ENCODE measurements at regions not wholly inside any gene's neighbourhood (a gene's known extent, or its start where the extent isn't known, plus 50 kb on each side); places are given as distances from the start of the nearest gene placed in this dataset.

DNA sequence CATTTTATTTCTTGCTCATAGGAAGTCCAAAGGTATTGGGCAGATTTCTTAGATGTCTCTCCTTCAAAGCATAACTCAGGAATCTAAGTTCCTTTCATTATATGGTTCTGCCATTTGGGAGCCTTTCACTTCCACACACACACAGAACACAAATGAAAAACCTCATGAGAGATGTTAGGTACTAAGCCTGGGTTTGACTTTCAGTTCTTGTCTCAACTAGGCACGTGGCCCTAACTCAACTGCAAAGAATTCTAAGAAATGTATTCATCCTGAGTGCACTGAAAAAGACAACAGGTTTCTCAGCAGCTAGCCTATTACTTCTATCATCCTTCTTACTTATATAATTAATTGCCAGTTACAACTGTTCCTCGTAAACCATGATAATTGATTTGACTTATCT lies 190.0 kb upstream of the SAMSN1 start:
- TF ChIP-seq, protein P1, sequence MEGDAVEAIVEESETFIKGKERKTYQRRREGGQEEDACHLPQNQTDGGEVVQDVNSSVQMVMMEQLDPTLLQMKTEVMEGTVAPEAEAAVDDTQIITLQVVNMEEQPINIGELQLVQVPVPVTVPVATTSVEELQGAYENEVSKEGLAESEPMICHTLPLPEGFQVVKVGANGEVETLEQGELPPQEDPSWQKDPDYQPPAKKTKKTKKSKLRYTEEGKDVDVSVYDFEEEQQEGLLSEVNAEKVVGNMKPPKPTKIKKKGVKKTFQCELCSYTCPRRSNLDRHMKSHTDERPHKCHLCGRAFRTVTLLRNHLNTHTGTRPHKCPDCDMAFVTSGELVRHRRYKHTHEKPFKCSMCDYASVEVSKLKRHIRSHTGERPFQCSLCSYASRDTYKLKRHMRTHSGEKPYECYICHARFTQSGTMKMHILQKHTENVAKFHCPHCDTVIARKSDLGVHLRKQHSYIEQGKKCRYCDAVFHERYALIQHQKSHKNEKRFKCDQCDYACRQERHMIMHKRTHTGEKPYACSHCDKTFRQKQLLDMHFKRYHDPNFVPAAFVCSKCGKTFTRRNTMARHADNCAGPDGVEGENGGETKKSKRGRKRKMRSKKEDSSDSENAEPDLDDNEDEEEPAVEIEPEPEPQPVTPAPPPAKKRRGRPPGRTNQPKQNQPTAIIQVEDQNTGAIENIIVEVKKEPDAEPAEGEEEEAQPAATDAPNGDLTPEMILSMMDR (IDR thresholded peaks at IDR 0.05; ENCODE audit: low read depth, low read length) = no peak
- TF ChIP-seq MYC (IDR thresholded peaks at IDR 0.05; ENCODE audit: low read depth, low read length) (no peak), POLR2A (IDR thresholded peaks at IDR 0.05; ENCODE audit: extremely low read depth, insufficient read length) (no peak)
- TF ChIP-seq, protein P2, sequence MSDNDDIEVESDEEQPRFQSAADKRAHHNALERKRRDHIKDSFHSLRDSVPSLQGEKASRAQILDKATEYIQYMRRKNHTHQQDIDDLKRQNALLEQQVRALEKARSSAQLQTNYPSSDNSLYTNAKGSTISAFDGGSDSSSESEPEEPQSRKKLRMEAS (IDR thresholded peaks at IDR 0.05; ENCODE audit: low read depth, low read length) = no peak
- DNase-seq (ENCODE audit: low read depth) = no peak
- H3K4me3 ChIP-seq (ENCODE audit: low read depth, low read length) = no peak overlapping the region

DNA sequence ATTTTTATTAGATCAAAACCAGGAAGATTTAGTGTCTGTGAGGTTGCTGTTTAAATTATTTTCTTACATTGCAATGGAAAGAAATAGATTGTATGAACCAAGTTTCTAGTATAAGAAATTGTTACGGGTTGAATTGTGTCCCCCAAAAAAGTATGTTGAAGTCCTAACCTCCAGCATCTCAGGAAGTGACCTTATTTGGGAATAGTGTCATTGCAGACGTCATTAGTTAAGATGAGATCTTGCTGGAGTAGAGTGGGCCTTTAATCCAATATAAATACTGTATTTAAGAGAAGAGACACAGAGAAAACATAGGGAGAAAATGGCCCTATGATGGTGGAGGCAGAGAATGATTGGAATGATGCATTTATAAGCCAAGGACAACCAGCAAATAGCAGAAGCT lies 188.7 kb upstream of the SAMSN1 start:
- no peak for DNase-seq (ENCODE audit: low read depth)
- H3K4me3 ChIP-seq (ENCODE audit: low read depth, low read length) = no peak overlapping the region
- TF ChIP-seq MYC (IDR thresholded peaks at IDR 0.05; ENCODE audit: low read depth, low read length) = no peak
- no peak for TF ChIP-seq POLR2A (IDR thresholded peaks at IDR 0.05; ENCODE audit: extremely low read depth, insufficient read length)

DNA sequence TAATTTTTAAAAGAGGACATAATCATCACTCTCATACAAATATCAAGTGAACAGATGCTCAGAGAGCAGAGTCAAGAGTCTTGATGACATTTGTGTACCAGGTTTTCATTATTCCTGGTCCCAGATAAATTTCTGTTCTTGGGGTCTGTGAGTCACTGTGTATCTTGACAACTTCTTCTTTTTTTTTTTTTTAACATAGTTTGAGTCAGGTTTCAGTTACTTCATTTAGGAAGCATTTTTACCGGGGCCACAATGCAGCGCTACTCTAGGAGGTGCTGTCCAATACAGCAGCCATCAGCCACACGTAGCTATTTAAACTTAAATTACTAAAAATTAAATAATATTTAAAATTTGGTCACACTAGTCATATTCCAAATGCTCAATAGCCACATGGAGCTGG lies 188.1 kb upstream of the SAMSN1 start:
- no peak overlapping the region for H3K4me3 ChIP-seq (ENCODE audit: low read depth, low read length)
- peak; percentile 43 for DNase-seq (ENCODE audit: low read depth)
- no peak for TF ChIP-seq MYC (IDR thresholded peaks at IDR 0.05; ENCODE audit: low read depth, low read length)
- no peak for TF ChIP-seq POLR2A (IDR thresholded peaks at IDR 0.05; ENCODE audit: extremely low read depth, insufficient read length)
- TF ChIP-seq, protein P1 (IDR thresholded peaks at IDR 0.05; ENCODE audit: low read depth, low read length) = no peak
- TF ChIP-seq, protein P2 (IDR thresholded peaks at IDR 0.05; ENCODE audit: low read depth, low read length) = no peak

DNA sequence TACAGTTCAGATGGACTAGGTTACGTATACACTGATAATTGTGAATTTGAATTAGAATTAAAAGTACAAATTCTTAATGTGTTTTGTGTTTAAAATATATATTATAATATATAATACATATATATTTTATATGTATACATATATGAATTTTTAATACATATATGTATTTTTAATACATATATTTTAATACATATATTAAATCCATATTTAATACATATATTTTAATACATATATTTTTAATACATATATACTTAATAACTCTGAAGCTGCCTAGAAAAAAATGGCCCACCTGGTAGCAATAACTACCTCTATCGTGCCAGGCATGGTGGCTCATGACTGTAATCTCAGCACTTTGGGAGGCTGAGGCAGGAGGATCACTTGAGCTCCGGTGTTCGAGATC lies 179.1 kb upstream of the SAMSN1 start:
- H3K4me3 ChIP-seq (ENCODE audit: low read depth, low read length) = no peak overlapping the region
- no peak for DNase-seq (ENCODE audit: low read depth)
- no peak for TF ChIP-seq MYC (IDR thresholded peaks at IDR 0.05; ENCODE audit: low read depth, low read length)
- TF ChIP-seq, protein P1 (IDR thresholded peaks at IDR 0.05; ENCODE audit: low read depth, low read length) = no peak
- TF ChIP-seq POLR2A (IDR thresholded peaks at IDR 0.05; ENCODE audit: extremely low read depth, insufficient read length) = no peak
- TF ChIP-seq, protein P2 (IDR thresholded peaks at IDR 0.05; ENCODE audit: low read depth, low read length) = no peak

DNA sequence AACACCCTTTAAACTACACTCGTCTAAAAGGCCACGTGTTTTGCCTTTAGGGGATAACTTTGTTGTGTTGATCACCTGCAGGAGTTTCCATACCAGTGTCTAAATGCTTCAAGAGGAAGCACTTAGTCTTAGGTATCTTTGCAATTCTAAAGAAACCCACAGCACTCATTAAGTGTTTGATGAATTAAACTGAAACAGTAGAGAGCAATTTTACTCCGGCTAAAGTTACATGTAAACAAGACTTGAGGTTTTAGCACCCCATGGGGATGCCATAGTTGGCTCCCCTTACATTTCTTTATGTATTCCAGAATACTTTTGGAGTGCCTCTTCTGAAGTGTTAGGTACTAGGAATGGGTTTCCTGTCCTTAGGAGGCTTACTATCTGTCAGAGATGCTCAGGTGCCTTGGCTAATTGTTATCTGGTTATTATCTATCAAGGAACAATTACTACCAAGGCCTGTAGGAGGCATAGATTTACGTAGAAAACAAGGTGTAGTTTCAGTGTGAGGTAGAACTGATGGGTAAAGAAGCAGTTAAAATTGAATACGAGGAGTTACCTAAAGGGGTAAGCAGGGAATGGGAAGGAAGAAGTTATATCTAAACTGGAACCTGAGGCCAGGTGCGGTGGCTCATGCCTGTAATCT lies 176.8 kb upstream of the SAMSN1 start:
- H3K4me3 ChIP-seq (ENCODE audit: low read depth, low read length) = no peak overlapping the region
- TF ChIP-seq, protein P1 (IDR thresholded peaks at IDR 0.05; ENCODE audit: low read depth, low read length) = no peak
- TF ChIP-seq POLR2A (IDR thresholded peaks at IDR 0.05; ENCODE audit: extremely low read depth, insufficient read length) = no peak
- TF ChIP-seq, protein P2 (IDR thresholded peaks at IDR 0.05; ENCODE audit: low read depth, low read length) = no peak
- no peak for TF ChIP-seq MYC (IDR thresholded peaks at IDR 0.05; ENCODE audit: low read depth, low read length)
- no peak for DNase-seq (ENCODE audit: low read depth)

DNA sequence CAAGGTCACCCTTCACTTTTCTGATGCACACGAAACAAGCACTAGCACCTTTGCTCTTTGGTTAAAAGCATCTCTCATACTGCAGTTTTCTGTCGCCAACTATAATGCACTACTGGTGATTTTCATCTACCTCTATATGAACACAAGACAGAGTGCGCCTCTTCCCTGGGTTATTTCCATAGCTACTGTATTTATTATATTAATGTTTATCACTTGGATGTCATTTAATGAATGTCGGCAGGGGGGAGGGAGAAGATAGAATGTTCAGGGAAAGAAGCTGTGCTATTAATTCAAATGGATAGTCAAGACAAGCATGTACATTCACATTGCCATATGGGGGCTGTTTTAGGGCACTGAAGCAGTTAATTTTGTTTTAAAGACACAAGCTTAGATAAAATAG lies 174.1 kb upstream of the SAMSN1 start:
- DNase-seq (ENCODE audit: low read depth) = no peak
- H3K4me3 ChIP-seq (ENCODE audit: low read depth, low read length) = no peak overlapping the region
- no peak for TF ChIP-seq MYC (IDR thresholded peaks at IDR 0.05; ENCODE audit: low read depth, low read length)
- TF ChIP-seq POLR2A (IDR thresholded peaks at IDR 0.05; ENCODE audit: extremely low read depth, insufficient read length) = no peak
- TF ChIP-seq, protein P2 (IDR thresholded peaks at IDR 0.05; ENCODE audit: low read depth, low read length) = no peak
- TF ChIP-seq, protein P1 (IDR thresholded peaks at IDR 0.05; ENCODE audit: low read depth, low read length) = no peak
